ENCODE measurements at regions not wholly inside any gene's neighbourhood (a gene's known extent, or its start where the extent isn't known, plus 50 kb on each side); places are given as distances from the start of the nearest gene placed in this dataset.

- Histone ChIP-seq H3K4me3 (ENCODE audit: low read length in 2 of 2) (no peak overlapping the region), H3K36me3 (ENCODE audit: control insufficient read depth in 2 of 2, insufficient read depth in 2 of 2, low read length in 2 of 2) (no peaks in the 10 kb centered on the region)
These were observed 560.6 kb downstream of the COL12A1 start for GRCh38 chr6:74645108-74645849.

DNA sequence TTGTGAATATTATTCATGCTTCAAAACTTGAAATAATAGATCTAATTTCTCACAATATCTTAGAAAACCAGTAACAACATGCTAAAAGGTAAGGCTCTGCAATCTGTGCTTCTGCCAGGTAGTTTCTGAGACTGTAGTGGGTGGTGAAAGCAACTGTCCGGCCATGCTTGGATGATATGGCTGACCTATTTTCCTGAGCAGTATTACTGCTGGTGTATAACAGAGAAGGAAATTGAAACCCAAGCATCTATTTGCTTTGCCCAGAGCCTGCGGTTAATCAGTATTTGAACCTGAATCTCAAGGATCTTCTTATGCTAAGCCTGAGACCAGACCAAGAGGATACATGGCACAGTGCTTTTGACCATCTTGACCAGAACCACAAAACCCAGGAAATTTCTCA is 563.8 kb downstream of the COL12A1 start:
- Histone ChIP-seq H3K4me3 (ENCODE audit: low read length in 2 of 2) (no peak overlapping the region), H3K36me3 (ENCODE audit: control insufficient read depth in 2 of 2, insufficient read depth in 2 of 2, low read length in 2 of 2) (no peaks in the 10 kb centered on the region), H3K27ac (ENCODE audit: low read length) (no peak overlapping the region), H3K9me3 (ENCODE audit: control insufficient read depth in 2 of 2, low read length in 2 of 2) (no peaks in the 10 kb centered on the region), H3K9ac (ENCODE audit: low read length in 2 of 2) (no peak overlapping the region), H3K27me3 (ENCODE audit: control insufficient read depth in 1 of 2, insufficient read depth in 2 of 2, low read length in 2 of 2) (no peaks in the 10 kb centered on the region), H3K4me1 (ENCODE audit: control insufficient read depth, insufficient read depth, low read length) (no peaks in the 10 kb centered on the region)

More at GRCh38 chr6:74645108-74645849, 560.6 kb downstream of the COL12A1 start:
- Histone ChIP-seq H3K27ac (ENCODE audit: low read length) (no peak overlapping the region), H3K9ac (ENCODE audit: low read length in 2 of 2) (no peak overlapping the region), H3K9me3 (ENCODE audit: control insufficient read depth in 2 of 2, low read length in 2 of 2) (no peaks in the 10 kb centered on the region), H3K27me3 (ENCODE audit: control insufficient read depth in 1 of 2, insufficient read depth in 2 of 2, low read length in 2 of 2) (no peaks in the 10 kb centered on the region), H3K4me1 (ENCODE audit: control insufficient read depth, insufficient read depth, low read length) (no peaks in the 10 kb centered on the region)

- Histone ChIP-seq H3K4me3 (ENCODE audit: low read length in 2 of 2) (no peak overlapping the region), H3K4me1 (ENCODE audit: control insufficient read depth, insufficient read depth, low read length) (no peaks in the 10 kb centered on the region), H3K27me3 (ENCODE audit: control insufficient read depth in 1 of 2, insufficient read depth in 2 of 2, low read length in 2 of 2) (no peaks in the 10 kb centered on the region), H3K27ac (ENCODE audit: low read length) (no peak overlapping the region), H3K36me3 (ENCODE audit: control insufficient read depth in 2 of 2, insufficient read depth in 2 of 2, low read length in 2 of 2) (no peaks in the 10 kb centered on the region), H3K9ac (ENCODE audit: low read length in 2 of 2) (no peak overlapping the region), H3K9me3 (ENCODE audit: control insufficient read depth in 2 of 2, low read length in 2 of 2) (no peaks in the 10 kb centered on the region)
These were observed 567.4 kb downstream of the COL12A1 start for GRCh38 chr6:74638412-74638811.

- H3K4me1 ChIP-seq (ENCODE audit: control insufficient read depth, insufficient read depth, low read length): no peaks in the 10 kb centered on the region
- H3K9ac ChIP-seq (ENCODE audit: low read length in 2 of 2): no peak overlapping the region
- H3K36me3 ChIP-seq (ENCODE audit: control insufficient read depth in 2 of 2, insufficient read depth in 2 of 2, low read length in 2 of 2): no peaks in the 10 kb centered on the region
- no peak overlapping the region for H3K27ac ChIP-seq (ENCODE audit: low read length)
- H3K4me3 ChIP-seq (ENCODE audit: low read length in 2 of 2): no peak overlapping the region
- H3K27me3 ChIP-seq (ENCODE audit: control insufficient read depth in 1 of 2, insufficient read depth in 2 of 2, low read length in 2 of 2): no peaks in the 10 kb centered on the region
- H3K9me3 ChIP-seq (ENCODE audit: control insufficient read depth in 2 of 2, low read length in 2 of 2): no peaks in the 10 kb centered on the region
These were observed 573.5 kb downstream of the COL12A1 start for GRCh38 chr6:74632196-74632875.

GRCh38 chr6:74631564-74631963 is 574.3 kb downstream of the COL12A1 start:
- Histone ChIP-seq H3K27ac (ENCODE audit: low read length) (no peak overlapping the region), H3K36me3 (ENCODE audit: control insufficient read depth in 2 of 2, insufficient read depth in 2 of 2, low read length in 2 of 2) (no peaks in the 10 kb centered on the region), H3K9me3 (ENCODE audit: control insufficient read depth in 2 of 2, low read length in 2 of 2) (no peaks in the 10 kb centered on the region), H3K27me3 (ENCODE audit: control insufficient read depth in 1 of 2, insufficient read depth in 2 of 2, low read length in 2 of 2) (no peaks in the 10 kb centered on the region), H3K4me1 (ENCODE audit: control insufficient read depth, insufficient read depth, low read length) (no peaks in the 10 kb centered on the region), H3K9ac (ENCODE audit: low read length in 2 of 2) (no peak overlapping the region), H3K4me3 (ENCODE audit: low read length in 2 of 2) (no peak overlapping the region)

DNA sequence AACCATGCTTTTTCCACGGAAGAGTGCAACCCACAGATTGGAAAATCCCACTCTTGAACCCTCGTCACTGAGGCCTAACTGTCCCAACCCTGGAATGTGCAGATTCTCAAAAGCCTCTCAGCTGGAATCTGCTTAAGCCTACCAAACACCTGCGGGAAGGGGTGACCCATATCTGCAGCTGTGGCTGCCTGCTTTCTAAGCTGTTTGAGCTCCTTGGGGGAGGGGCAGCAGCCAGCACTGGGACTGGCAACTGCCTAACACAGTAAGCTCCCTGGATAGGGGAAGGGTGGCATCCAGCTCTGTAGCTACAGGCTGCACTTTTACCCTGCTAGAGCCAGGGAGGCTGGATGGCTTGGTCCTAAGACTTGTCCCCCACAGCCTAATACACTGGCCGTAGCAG is 579.6 kb downstream of the COL12A1 start:
- no peaks in the 10 kb centered on the region for H3K9me3 ChIP-seq (ENCODE audit: control insufficient read depth in 2 of 2, low read length in 2 of 2)

GRCh38 chr6:74623027-74623426 is 582.8 kb downstream of the COL12A1 start:
- Histone ChIP-seq H3K27ac (ENCODE audit: low read length) (no peak overlapping the region), H3K36me3 (ENCODE audit: control insufficient read depth in 2 of 2, insufficient read depth in 2 of 2, low read length in 2 of 2) (no peaks in the 10 kb centered on the region), H3K4me3 (ENCODE audit: low read length in 2 of 2) (no peak overlapping the region), H3K9ac (ENCODE audit: low read length in 2 of 2) (no peak overlapping the region), H3K4me1 (ENCODE audit: control insufficient read depth, insufficient read depth, low read length) (no peaks in the 10 kb centered on the region), H3K27me3 (ENCODE audit: control insufficient read depth in 1 of 2, insufficient read depth in 2 of 2, low read length in 2 of 2) (no peaks in the 10 kb centered on the region), H3K9me3 (ENCODE audit: control insufficient read depth in 2 of 2, low read length in 2 of 2) (no peaks in the 10 kb centered on the region)

More for the DNA sequence above, 579.6 kb downstream of the COL12A1 start:
- no peaks in the 10 kb centered on the region for H3K4me1 ChIP-seq (ENCODE audit: control insufficient read depth, insufficient read depth, low read length)
- no peaks in the 10 kb centered on the region for H3K36me3 ChIP-seq (ENCODE audit: control insufficient read depth in 2 of 2, insufficient read depth in 2 of 2, low read length in 2 of 2)
- H3K27me3 ChIP-seq (ENCODE audit: control insufficient read depth in 1 of 2, insufficient read depth in 2 of 2, low read length in 2 of 2): no peaks in the 10 kb centered on the region
- no peak overlapping the region for H3K9ac ChIP-seq (ENCODE audit: low read length in 2 of 2)
- H3K27ac ChIP-seq (ENCODE audit: low read length): no peak overlapping the region
- H3K4me3 ChIP-seq (ENCODE audit: low read length in 2 of 2): no peak overlapping the region

- Histone ChIP-seq H3K4me3 (ENCODE audit: low read length in 2 of 2) (no peak overlapping the region), H3K9ac (ENCODE audit: low read length in 2 of 2) (no peak overlapping the region), H3K36me3 (ENCODE audit: control insufficient read depth in 2 of 2, insufficient read depth in 2 of 2, low read length in 2 of 2) (no peaks in the 10 kb centered on the region), H3K4me1 (ENCODE audit: control insufficient read depth, insufficient read depth, low read length) (peaks cover 6% of the 10 kb centered on the region), H3K27me3 (ENCODE audit: control insufficient read depth in 1 of 2, insufficient read depth in 2 of 2, low read length in 2 of 2) (no peaks in the 10 kb centered on the region), H3K27ac (ENCODE audit: low read length) (no peak overlapping the region), H3K9me3 (ENCODE audit: control insufficient read depth in 2 of 2, low read length in 2 of 2) (no peaks in the 10 kb centered on the region)
These were observed 594.6 kb downstream of the COL12A1 start for GRCh38 chr6:74611220-74611619.

DNA sequence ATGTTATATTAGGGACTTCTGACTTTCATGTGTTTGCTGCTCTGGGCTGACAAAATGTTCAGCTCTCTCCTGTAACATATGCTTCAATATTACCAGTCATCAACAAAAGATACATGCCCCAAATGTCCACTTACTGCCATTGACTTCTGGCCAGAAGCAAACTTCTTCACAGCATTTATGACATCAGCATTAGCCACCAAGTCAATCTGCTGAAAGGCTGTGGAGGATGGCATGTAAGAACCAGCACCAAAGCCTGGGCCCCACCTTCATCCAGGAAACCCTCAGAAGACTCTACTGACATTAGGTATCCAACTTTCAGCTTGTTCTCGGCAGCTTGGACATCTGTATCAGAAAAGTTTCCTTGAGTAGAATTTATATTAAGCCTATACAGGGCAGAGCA is 595.5 kb downstream of the COL12A1 start:
- Histone ChIP-seq H3K4me1 (ENCODE audit: control insufficient read depth, insufficient read depth, low read length) (peaks cover 6% of the 10 kb centered on the region), H3K27ac (ENCODE audit: low read length) (no peak overlapping the region), H3K9ac (ENCODE audit: low read length in 2 of 2) (no peak overlapping the region), H3K9me3 (ENCODE audit: control insufficient read depth in 2 of 2, low read length in 2 of 2) (no peaks in the 10 kb centered on the region), H3K36me3 (ENCODE audit: control insufficient read depth in 2 of 2, insufficient read depth in 2 of 2, low read length in 2 of 2) (no peaks in the 10 kb centered on the region), H3K27me3 (ENCODE audit: control insufficient read depth in 1 of 2, insufficient read depth in 2 of 2, low read length in 2 of 2) (no peaks in the 10 kb centered on the region), H3K4me3 (ENCODE audit: low read length in 2 of 2) (no peak overlapping the region)

DNA sequence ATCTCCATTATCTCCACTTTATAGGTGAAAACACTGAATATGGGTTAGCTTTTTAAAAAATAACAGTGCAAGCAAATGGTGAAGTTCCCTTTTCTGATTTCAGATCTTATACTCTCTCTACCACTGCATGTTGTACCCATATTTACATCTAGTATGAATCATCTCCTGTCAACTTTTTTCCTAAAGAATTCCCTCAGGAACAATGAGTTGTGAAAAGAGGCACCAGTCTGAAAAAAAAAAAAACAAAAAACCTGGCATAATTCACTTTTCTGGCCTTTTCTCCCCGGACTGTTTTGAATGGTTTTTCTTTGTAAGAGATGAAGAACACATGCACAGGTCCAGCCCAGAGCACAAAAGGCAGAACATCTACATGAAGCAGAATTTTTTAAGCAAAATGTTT is 596.0 kb downstream of the COL12A1 start:
- H3K4me1 ChIP-seq (ENCODE audit: control insufficient read depth, insufficient read depth, low read length): peaks cover 6% of the 10 kb centered on the region
- H3K27me3 ChIP-seq (ENCODE audit: control insufficient read depth in 1 of 2, insufficient read depth in 2 of 2, low read length in 2 of 2): no peaks in the 10 kb centered on the region
- H3K9ac ChIP-seq (ENCODE audit: low read length in 2 of 2): no peak overlapping the region
- H3K4me3 ChIP-seq (ENCODE audit: low read length in 2 of 2): no peak overlapping the region
- H3K9me3 ChIP-seq (ENCODE audit: control insufficient read depth in 2 of 2, low read length in 2 of 2): no peaks in the 10 kb centered on the region
- no peak overlapping the region for H3K27ac ChIP-seq (ENCODE audit: low read length)
- no peaks in the 10 kb centered on the region for H3K36me3 ChIP-seq (ENCODE audit: control insufficient read depth in 2 of 2, insufficient read depth in 2 of 2, low read length in 2 of 2)

DNA sequence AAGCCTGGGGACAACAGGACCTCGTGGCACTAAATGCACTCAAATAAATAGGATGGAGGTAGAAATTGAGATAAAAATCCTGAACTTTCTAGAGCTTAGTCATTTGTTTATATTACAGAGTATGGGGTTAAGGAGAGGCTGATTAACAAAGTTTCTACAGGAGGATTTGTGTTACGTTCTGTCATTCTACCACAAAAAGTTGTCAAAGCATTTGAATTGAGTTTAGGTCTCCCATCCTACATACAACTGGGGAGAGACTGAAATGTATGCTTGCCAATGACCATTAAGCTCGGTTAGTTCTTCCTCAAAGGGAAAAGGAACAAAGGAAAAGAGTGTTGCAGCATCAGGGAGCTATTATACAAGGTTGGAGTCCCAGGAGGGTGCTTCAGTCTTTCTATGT is 597.9 kb downstream of the COL12A1 start:
- H3K4me1 ChIP-seq (ENCODE audit: control insufficient read depth, insufficient read depth, low read length): peaks cover 6% of the 10 kb centered on the region
- H3K9ac ChIP-seq (ENCODE audit: low read length in 2 of 2): no peak overlapping the region
- H3K4me3 ChIP-seq (ENCODE audit: low read length in 2 of 2): no peak overlapping the region
- no peaks in the 10 kb centered on the region for H3K27me3 ChIP-seq (ENCODE audit: control insufficient read depth in 1 of 2, insufficient read depth in 2 of 2, low read length in 2 of 2)
- no peaks in the 10 kb centered on the region for H3K36me3 ChIP-seq (ENCODE audit: control insufficient read depth in 2 of 2, insufficient read depth in 2 of 2, low read length in 2 of 2)
- no peak overlapping the region for H3K27ac ChIP-seq (ENCODE audit: low read length)
- H3K9me3 ChIP-seq (ENCODE audit: control insufficient read depth in 2 of 2, low read length in 2 of 2): no peaks in the 10 kb centered on the region

Data from stomach smooth muscle (tissue), 2 donors.